NCI-H2081 (cell line): ENCODE measurements at regions not wholly inside any gene's neighbourhood (a gene's known extent, or its start where the extent isn't known, plus 50 kb on each side); places are given as distances from the start of the nearest gene placed in this dataset.
A peak's percentile ranks its signal among the peaks of the same experiment; 100 is the strongest.

Experiments used
- DNase-seq, 2 experiments: peaks; one replicate each; lab custom pipeline; 2025; lab: John Stamatoyannopoulos, UW

- DNase-seq, result no peak
Observed at GRCh38 chr2:51650769-51651168, 618.8 kb upstream of the NRXN1 start.

DNA sequence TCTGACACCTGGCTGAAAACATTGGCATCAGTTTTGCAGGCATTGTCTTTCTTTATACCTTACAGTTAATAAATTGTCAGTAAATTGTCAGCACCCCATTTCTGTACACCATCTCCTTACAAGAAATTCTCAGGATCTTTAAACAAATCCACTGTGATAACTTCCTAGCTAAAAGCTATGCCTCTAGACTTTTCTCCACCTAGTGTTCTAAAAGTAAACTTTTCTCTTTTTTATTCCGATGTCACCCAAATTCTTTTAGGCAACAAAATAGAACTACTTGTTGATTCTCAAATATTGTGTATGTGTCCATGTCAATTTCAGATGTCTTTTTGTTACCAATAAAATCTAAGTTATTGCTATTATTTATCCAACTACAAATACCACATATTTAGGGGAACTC lies 617.4 kb upstream of the NRXN1 start:
- no peak for DNase-seq

DNA sequence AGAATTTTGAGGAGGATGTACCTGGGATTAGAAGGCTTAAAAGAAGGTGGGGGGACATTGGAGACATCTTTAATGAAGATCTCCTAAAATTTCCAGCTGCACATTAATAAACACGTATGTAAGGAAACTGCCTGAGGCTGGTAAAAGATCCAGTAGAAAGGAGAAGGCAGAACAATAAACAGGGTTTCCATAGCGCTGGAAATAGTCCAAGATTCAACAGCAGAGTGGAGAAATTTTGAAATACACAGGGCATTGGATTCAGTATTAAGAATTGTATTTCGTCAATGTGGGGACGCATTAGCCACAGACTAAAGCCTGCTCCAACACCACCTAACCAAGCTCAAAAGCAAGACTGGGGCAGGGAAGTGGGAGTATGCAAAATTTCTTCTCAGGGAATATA lies 606.9 kb upstream of the NRXN1 start:
- DNase-seq, result peak; percentile 30 to 41

GRCh38 chr2:51633073-51633472 lies 601.1 kb upstream of the NRXN1 start:
- DNase-seq, result no peak

- DNase-seq, result no peak
Observed at GRCh38 chr2:51629406-51629805, 597.5 kb upstream of the NRXN1 start.

- DNase-seq, result no peak
Observed at GRCh38 chr2:51628917-51629316, 597.0 kb upstream of the NRXN1 start.

DNA sequence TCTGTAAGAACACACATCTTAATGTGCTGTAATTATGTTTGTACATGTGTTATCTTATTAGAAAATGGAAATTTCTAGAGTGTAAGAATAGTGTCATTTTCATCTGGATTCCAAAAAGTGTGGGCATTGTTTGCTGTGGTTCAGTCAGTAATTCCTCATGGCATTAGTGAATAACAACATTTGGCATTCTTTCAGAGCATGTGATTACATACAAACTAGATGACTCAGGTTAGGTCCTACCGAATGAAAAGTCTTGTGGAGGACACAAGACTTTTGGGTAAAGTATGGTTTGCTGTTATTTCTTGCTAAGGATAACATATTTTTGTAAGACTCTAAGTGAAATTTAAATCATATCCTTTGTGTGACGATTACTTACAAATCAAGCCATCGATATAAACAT lies 593.1 kb upstream of the NRXN1 start:
- DNase-seq, result no peak

DNA sequence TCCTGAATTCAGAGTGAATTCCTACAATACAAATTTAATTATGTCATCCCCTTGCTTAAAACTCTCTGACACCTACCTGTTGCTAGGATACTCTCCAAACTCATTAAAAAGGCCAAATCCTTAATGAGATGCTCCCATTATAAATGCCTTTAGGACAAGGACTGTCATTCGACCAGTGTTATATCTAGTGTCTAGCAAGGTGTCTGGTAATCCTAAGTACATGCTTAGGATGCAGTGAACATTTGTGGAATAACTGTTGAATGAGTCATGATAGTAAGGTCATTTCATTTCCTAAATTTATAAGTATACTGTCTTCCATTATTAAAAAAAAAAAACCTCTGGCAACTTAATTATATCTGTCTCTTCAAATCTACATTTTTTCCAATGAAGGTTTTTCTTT lies 588.9 kb upstream of the NRXN1 start:
- no peak for DNase-seq

DNA sequence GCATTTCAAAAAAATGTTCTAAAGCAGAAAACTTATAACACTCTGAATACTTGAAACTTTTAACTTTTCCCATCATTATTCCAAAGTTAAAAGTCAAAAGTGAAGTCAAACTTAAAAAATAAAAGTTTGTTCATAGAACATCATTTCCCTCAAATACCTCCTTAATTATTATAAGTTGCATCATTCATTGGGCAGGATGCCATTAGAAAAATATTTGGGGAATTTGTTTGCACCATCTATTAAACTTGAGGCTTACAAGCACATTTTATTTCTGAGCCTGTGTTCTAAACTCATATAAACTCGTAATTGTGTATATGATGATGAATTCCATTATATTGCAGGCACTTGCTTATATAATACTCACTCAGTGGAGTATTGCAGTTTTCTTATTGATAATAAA lies 588.0 kb upstream of the NRXN1 start:
- DNase-seq, result no peak

DNA sequence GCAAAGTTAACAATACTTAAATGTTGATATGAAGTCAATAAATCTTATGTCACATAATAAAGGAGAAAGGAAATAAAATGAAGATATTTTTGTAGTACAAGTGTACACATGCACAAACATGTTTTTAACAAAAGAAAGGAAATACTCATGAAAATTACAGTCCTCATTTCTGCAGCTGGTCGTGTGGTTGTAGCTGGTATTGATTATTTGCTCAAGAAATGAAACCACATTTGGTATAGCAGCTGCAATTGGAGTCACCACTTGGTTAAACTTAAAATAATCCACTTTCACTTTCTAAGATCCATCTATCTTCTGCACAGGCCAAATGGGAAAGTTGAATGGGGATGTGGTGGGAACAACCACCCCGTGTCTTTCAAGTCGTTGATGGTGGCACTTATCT lies 580.5 kb upstream of the NRXN1 start:
- DNase-seq, result no peak

GRCh38 chr2:51601706-51602105 lies 569.8 kb upstream of the NRXN1 start:
- no peak for DNase-seq

DNA sequence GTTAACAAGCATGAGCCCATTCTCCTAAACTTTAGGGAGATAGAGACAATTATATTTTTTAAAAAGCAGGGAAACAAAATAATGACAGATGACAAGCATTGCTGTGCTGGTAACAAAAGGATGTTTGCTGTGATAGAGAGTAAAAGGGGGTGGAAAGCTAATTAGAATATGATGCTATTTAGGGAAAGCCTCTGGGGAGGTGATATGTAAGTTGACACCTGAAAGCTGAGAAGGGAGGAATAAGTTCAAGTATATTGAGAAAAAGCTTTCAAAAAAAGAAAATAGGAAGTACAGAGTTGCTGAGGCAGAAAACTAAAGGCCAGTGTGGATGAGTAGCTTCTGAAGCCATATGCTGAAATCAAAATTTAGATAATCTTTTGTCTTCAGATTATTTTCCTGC lies 565.2 kb upstream of the NRXN1 start:
- no peak for DNase-seq

GRCh38 chr2:51595836-51596235 lies 563.9 kb upstream of the NRXN1 start:
- DNase-seq, result no peak

DNA sequence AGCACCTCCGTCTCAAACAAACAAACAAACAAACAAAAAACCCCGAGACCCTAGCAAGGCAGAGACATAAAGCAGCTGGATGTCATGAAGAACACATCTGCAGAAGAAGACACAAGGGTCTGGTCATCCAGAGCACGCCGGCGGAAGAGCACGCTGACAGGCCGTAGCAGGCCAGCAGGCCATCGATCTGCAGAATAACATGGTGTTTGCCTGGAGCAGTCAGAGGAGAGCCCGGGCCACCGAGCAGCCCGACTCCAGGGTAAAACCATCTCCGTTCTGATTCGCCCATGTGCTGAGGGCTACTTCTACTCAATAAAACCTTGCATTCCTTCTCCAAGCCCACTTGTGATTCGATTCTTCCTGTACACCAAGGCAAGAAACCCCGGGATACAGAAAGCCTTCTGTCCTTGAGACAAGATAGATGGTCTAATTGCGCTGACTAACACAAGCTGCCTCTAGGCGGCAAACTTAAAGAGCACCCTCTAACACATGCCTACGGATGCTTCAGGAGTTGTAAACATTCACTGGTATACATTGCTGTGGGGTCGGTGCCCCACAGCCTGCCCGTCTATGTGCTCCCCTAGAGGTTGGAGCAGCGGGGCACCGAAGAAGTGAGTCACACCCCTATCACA lies 549.8 kb upstream of the NRXN1 start:
- no peak for DNase-seq

GRCh38 chr2:51579412-51579811 lies 547.5 kb upstream of the NRXN1 start:
- no peak for DNase-seq

GRCh38 chr2:51575181-51575580 lies 543.2 kb upstream of the NRXN1 start:
- no peak for DNase-seq

DNA sequence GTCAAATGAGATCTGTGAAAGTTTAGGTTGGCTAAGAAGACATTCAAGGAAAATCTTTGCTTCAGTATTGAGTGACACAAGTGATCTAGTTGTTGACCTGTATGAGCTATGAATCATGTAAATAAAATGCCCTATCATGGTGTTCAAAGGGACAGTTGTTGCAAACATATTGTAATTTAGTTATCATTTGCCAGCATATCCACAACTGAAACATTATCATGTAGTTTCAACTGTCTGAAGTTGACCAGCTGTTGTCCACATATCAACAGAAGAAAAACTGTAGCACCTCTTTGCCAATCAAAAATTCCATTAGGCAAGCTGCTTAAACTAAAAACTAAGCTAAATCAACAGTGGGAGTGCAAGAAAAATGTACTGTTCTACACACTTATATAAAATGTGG lies 527.1 kb upstream of the NRXN1 start:
- DNase-seq, result no peak

DNA sequence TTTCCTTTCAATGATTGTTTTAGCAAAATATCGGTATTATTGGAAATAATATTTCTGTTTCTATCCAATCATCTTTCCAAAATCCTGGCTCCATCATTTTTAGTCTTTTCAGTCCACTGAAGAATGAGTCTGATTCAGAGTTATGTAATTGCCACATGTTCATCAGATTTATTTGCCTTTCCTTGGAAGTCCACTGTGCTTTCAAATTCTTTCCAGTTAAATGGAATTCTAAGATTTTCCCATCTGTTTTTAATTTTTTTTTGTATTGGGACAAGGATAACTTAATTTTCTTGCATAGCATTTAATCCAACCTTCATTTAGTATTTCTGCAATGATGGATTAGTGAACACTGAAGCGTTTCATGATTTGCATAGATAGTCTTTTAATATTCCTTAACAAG lies 521.5 kb upstream of the NRXN1 start:
- no peak for DNase-seq

DNA sequence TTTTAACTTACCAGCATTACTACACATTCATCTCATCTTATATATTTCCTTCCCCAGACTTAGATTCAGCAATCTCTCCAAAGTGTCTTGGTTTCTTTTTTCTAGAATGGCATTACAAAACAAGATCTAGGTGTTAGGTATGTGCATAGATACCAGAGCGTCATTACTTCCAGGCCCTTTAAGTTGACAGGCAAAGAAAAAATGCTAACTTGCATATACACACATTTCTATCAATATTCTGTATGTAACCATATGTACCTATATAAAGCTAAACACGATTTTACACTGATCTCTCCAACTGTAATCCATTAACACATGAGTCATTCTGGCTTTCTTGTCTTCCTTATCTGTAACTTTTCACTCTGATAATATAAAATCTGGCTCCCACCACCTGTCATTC lies 503.8 kb upstream of the NRXN1 start:
- DNase-seq, result no peak

DNA sequence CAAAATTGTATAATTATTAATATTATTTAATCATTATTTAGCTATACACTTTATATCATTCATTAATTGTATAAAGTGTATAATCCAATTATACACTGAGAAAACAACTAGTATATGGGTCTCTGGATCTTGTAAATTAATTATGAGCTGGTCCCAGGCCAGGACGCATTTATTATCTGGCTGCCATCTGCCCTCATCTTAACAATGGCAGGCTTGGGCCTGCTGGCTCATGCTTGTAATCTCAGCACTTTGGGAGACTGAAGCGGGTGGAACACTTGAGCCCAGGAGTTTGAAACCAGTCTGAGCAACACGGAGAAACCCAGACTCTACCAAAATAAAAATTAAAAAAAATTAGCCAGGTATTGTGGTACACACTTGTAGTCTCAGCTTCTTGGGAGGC lies 502.2 kb upstream of the NRXN1 start:
- no peak for DNase-seq

GRCh38 chr2:51528156-51528555 lies 496.2 kb upstream of the NRXN1 start:
- DNase-seq, result peak in 1 of 2 experiments; percentile 49

DNA sequence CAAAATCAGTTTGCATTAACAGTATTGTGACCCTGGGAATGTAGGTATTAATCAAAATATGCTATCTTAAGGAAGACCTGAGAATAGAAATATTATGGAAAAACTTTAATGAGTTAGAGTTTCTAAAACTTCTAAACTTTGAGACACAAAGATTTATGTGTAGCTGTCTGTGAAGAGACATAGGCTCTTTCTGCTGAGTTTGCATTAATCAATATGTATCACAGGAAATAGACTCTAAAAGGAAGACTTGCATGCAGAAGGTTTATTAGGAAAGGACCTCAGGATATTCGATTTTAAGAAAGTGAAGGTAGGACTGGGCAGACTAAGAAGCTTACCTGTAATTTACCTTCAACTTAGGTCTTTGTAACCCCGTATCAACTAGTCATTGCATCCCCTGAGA lies 494.8 kb upstream of the NRXN1 start:
- no peak for DNase-seq

DNA sequence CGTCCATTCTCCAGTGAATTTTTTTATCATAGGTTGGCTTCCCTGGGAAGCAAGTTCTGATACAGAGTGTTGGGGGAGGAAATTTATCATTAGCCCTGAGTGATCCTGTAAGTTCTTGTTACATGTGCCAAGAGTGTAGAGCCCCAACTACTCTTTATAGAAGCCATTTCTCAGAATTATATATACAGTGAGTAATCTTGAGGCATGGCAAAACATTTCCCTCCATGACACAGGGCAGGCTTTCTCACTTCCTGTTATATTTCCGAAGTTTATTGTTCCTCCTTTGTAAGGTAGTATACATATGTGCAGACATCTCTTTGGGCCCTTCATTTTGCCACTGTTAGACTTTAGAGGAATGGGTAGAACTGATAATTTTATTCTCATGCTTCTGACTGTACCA lies 484.7 kb upstream of the NRXN1 start:
- DNase-seq, result no peak

DNA sequence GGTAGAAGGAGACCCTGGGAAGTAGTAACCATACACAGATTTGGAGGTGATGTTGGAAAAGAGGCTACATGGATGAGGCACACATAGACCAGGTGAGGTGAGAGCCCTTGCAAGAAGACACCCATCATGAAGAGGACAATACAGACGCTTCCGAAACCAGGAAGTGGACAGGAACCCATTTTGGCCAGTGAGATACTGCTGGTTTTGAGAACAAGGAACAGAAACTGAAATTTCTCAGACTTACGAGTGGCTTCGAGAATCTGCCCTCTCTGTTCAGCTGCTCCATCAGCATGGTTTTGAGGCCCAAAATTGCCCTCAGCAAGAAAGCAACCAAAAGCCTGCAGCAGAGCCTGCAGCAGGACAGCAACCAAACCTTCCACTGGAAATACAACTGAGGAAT lies 479.1 kb upstream of the NRXN1 start:
- DNase-seq, result no peak

DNA sequence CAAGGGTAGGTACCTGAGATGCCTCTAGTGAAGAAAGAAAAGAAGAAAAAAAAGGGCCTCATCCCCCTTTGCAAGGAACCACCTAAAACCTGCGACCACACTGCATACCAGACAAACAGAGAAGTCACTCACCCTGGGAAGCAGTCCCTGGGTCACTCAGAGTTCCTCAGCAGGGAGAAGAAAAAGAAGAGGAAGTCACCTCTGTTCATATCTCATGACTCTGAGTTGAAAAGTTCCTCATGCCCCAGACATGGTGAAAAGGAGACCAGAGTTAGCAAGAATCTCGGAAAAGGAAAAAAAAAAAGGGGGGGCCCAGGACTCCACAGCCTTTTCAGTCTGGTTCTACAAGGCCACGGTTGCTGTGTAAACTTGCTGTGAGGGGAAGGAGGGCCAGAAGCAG lies 478.4 kb upstream of the NRXN1 start:
- no peak for DNase-seq
